ENCODE measurements at regions not wholly inside any gene's neighbourhood (a gene's known extent, or its start where the extent isn't known, plus 50 kb on each side); places are given as distances from the start of the nearest gene placed in this dataset.
"Not testable (repeated sequence)": the region's sequence is repeated elsewhere in the genome, so short reads cannot be mapped to it uniquely, and the experiment has no call there.

GRCh38 chr1:83154306-83154705, 844.6 kb downstream of the TTLL7 start:
- DNase-seq (ENCODE audit: low read depth in 1 of 2, low spot score in 1 of 2) = not testable (repeated sequence)

- not testable (repeated sequence) for DNase-seq (ENCODE audit: low read depth in 1 of 2, low spot score in 1 of 2)
Measured at GRCh38 chr1:83151167-83151898, 847.6 kb downstream of the TTLL7 start.

DNA sequence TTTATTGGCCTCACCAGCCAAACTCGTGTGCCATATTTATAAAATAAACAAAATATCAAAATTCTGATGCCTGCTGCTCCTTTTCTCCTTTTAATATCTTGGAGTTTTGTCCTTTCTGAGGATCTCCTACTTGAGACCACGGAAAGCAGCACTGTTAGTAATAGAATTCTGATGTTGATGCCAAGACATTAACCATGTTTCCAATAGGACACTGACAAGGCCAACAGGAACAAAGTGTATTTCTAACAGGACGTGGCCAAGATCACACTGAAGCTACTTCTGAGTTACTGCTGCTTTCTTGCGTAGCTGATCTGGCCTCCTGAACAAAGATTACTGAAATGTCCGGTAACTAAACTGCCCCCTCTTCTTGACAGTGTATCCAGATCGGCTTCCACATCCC, 848.5 kb downstream of the TTLL7 start:
- not testable (repeated sequence) for DNase-seq (ENCODE audit: low read depth in 1 of 2, low spot score in 1 of 2)

GRCh38 chr1:83145820-83146219, 853.1 kb downstream of the TTLL7 start:
- DNase-seq (ENCODE audit: low read depth in 1 of 2, low spot score in 1 of 2) = not testable (repeated sequence)

- DNase-seq (ENCODE audit: low read depth in 1 of 2, low spot score in 1 of 2) = not testable (repeated sequence)
Measured at GRCh38 chr1:83142802-83143201, 856.1 kb downstream of the TTLL7 start.

GRCh38 chr1:83135524-83136157, 863.3 kb downstream of the TTLL7 start:
- not testable (repeated sequence) for DNase-seq (ENCODE audit: low read depth in 1 of 2, low spot score in 1 of 2)

DNA sequence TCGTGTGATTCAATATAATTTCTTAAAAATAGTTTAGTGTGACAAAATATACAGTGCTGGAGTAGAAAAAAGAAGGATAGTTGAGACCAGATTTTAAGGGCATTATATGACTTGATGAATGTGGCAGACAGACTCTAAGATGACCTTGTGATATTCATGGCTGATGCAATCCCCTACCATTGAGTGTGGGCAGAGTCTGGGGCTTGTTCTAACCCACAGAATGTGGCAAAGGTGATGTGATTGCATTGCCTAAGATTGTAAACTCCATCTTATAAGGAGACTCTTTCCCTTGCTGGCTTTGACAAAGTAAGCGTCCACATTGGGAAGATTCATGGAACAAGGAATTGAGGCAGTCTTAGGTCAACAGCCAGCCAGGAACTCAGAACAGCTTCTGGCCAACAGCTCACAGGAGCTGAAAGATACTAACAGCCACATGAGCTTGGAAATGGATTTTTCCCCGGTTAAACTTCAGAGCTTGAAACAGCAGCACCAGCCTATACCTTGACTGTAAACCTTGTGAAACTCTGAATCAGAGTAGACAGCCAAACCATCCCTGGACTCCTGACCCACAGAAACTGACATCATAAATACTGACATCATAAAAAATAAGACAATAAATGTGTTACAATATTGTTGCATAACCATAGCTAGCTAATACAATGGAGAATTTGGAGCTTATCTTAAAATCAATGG, 864.5 kb downstream of the TTLL7 start:
- not testable (repeated sequence) for DNase-seq (ENCODE audit: low read depth in 1 of 2, low spot score in 1 of 2)

DNA sequence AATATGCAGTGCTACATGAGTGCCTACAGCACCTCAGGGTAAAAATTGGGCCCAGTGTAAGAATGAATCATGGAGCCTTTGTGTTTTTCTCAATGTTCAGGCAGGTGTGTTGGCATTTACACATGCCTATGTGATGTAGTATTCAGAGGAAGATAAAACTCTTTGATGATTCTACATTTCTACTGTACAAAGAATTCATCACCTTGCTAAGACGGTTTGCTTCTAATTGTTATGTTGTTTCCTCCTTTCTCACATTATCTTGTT, 867.3 kb downstream of the TTLL7 start:
- DNase-seq (ENCODE audit: low read depth in 1 of 2, low spot score in 1 of 2) = no peak

DNA sequence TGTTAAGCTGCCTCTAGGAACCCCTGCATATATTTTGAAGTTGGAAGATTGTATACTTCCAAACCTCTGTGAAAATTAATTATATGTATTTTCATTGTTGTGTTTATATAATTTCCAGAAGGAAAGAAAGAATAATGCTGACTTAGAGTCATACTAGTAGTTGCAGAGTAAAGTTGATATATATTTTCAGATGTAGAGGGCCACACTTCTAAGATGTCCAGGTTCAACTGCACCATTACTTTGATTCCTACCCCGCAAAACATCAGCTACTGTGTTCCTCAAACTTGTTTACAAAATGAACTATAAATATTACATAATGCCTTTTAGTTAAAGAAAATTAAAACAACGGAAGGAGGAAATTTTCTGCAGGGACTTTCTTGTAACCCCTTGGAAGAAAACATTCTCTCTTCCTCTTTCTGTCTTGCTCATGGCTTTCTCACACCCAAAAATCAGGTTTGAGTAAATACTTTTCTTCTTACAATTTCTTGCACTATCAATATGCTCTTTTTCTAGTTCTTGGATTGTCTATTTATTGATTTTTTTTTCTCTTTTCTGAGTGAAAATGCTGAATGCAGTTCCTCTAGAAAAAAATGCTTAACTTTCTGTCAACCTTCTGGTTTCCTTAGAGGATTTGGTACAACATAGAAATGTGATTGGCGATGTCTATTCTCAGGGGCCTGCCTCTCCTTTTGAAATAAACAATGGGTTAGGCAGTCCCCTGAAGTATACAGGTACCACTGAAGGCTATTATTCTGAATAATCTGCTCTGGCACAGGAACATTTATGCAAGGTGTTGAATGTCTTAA, 867.8 kb downstream of the TTLL7 start:
- no peak for DNase-seq (ENCODE audit: low read depth in 1 of 2, low spot score in 1 of 2)

DNA sequence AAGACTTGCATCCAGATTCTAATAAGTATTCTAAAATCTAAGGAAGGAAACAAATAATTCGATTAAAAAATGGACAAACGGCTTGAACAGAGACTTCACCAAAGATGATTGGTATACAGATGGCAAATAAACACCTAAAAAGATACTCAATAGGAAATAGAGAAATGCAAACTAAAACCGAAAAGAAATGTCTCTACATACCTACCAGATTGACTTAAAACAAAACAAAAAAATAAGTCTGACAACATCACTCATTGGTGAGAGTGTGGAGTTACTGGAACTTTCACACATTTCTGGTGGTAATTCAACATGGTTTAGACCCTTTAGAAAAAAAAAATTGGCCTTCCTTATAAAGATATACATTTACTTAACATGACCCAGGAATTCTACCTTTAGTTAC, 869.8 kb downstream of the TTLL7 start:
- no peak for DNase-seq (ENCODE audit: low read depth in 1 of 2, low spot score in 1 of 2)

GRCh38 chr1:83125456-83125855, 873.5 kb downstream of the TTLL7 start:
- no peak for DNase-seq (ENCODE audit: low read depth in 1 of 2, low spot score in 1 of 2)

DNA sequence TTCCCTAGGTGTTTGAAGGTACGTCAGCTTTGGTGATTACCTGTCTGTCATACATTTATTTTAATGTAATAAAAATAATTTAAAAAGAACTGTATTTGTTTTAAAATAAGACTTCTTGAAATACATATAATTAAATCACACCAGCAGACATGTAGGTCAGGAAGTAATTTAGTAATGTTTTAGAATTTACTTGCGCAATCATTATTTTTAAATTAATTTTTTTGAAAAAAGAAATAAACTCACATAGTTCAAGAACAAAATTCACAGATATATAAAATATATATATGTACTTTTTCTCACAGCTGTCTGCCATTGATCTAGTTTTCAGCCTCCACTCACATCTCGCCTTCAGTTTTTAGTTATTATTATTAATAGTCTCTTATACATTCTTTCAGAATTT, 875.9 kb downstream of the TTLL7 start:
- no peak for DNase-seq (ENCODE audit: low read depth in 1 of 2, low spot score in 1 of 2)

GRCh38 chr1:83118472-83118871, 880.5 kb downstream of the TTLL7 start:
- DNase-seq (ENCODE audit: low read depth in 1 of 2, low spot score in 1 of 2) = no peak

DNA sequence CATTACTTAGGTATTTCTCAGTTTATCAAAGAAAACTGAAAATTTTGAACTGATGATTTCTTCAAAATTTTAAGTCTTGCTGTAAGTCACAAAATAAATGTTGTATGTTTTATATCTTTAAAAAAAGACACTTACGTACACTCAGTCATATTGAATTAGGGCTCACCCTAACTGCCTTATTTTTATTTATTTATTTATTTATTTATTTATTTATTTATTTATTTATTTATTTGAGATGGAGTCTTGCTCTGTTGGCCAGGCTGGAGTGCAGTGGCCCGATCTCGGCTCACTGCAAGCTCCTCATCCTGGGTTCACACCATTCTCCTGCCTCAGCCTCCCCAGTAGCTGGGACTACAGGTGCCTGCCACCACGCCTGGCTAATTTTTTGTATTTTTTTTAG, 881.9 kb downstream of the TTLL7 start:
- DNase-seq (ENCODE audit: low read depth in 1 of 2, low spot score in 1 of 2) = not testable (repeated sequence)

- no peak for DNase-seq (ENCODE audit: low read depth in 1 of 2, low spot score in 1 of 2)
Measured at GRCh38 chr1:83115785-83116184, 883.1 kb downstream of the TTLL7 start.

DNA sequence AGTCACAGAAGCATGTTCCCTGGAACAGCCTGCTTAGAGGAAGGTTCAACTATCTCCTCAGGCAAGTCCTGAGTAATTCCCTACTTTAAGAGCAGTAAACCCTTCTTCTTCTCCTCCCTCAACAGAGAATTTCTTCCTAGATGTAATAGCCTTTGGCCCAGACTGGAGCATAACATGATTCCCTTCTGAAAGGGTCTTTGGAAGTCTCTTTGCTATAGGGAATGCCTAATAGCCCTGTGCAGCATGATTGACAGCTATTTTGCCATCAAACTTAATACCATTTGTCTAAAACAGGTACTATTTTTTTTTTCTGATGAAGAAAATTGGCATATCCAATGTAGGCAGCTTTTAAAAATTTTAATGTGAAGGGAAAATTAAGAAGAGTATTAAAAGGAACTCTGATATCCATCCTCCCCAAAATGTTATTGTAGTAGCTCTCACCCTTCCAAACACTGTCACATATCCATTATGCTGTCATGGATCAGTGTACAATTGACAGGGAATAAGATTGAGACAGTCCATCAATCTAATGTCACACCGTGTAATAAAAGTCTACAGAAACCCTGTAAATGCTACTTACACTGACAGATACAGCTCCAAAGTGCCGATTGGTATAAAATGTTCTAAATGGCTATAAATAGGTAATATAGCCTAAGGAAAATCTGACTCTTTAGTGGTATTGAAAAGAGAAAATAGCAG, 884.6 kb downstream of the TTLL7 start:
- DNase-seq (ENCODE audit: low read depth in 1 of 2, low spot score in 1 of 2) = no peak

GRCh38 chr1:83113652-83114051, 885.3 kb downstream of the TTLL7 start:
- no peak for DNase-seq (ENCODE audit: low read depth in 1 of 2, low spot score in 1 of 2)

DNA sequence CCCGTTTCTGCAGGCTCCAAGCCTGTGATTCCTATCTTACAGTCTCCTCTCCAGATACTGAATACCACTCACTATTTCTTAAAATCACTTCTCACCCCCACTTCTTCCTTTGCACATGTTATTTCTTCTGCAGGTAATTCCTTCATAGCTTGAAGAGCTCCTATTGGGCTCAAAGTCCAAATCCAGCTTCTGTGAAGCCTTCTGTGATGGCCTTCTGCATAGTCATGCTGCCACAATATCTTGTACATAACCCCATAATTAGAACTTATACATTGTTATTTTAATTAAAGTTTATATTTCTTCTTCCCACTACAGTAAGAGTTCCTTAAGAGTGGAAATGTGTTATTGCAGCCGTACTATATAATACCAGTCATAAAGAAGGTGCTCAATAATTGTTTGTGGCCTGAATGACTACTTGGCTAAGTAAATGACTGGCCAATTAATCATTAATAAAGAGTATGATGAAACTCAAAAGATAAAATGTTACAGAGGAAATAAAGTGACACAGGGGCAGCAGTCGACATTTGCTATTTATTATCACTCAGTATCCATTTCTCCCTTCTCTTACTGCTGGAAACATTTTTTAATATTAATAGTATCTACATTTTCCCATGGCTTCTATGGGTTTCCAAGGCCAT, 886.6 kb downstream of the TTLL7 start:
- no peak for DNase-seq (ENCODE audit: low read depth in 1 of 2, low spot score in 1 of 2)

- DNase-seq (ENCODE audit: low read depth in 1 of 2, low spot score in 1 of 2) = no peak
Measured at GRCh38 chr1:83110156-83110555, 888.8 kb downstream of the TTLL7 start.

DNA sequence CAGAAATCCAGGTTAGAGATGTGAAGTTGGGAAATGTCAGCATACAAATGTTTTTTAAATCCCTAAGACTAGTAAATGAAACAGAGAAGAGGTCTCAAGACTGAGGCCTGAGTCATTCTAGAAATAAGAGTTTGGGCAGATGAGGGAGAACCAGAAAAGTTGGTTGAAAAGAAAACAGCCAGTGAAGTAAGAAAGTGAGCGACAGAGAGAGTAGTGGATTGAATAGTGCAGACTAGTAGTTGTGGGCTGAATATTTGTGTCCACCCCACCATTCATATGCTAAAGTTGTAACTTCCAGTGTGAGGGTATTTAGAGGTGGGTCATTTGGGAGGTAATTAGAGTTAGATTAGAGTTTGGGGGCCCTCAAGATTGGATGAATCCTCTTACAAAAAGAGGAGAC, 889.2 kb downstream of the TTLL7 start:
- DNase-seq (ENCODE audit: low read depth in 1 of 2, low spot score in 1 of 2) = no peak

GRCh38 chr1:83104558-83104957, 894.4 kb downstream of the TTLL7 start:
- no peak for DNase-seq (ENCODE audit: low read depth in 1 of 2, low spot score in 1 of 2)

Measured in activated CD4-positive, alpha-beta T cell treated with anti-CD3 and anti-CD28 coated beads, Interleukin-2, amount 50 U/mL, for 24 hours (primary cell).